DND-41 (cell line): ENCODE measurements at regions not wholly inside any gene's neighbourhood (a gene's known extent, or its start where the extent isn't known, plus 50 kb on each side); places are given as distances from the start of the nearest gene placed in this dataset.
"Not testable (repeated sequence)": the region's sequence is repeated elsewhere in the genome, so short reads cannot be mapped to it uniquely, and the experiment has no call there.

ENCODE experiments used
- EZH2 ChIP-seq: IDR thresholded peaks from 3 replicates; pipeline ENCODE4 v1.6.1; 2012; ENCODE audit warnings: borderline replicate concordance, low read depth, mild to moderate bottlenecking, moderate library complexity, low read length, inconsistent platforms; ENCODE audit not compliant: severe bottlenecking
- TF ChIP-seq, protein P1 (sequence below): IDR thresholded peaks from 2 replicates; pipeline ENCODE4 v1.5.1; 2012; ENCODE audit warnings: borderline replicate concordance, low read length, moderate library complexity, mild to moderate bottlenecking; ENCODE audit not compliant: poor library complexity, severe bottlenecking; ENCODE audit errors: extremely low read depth

DNA sequence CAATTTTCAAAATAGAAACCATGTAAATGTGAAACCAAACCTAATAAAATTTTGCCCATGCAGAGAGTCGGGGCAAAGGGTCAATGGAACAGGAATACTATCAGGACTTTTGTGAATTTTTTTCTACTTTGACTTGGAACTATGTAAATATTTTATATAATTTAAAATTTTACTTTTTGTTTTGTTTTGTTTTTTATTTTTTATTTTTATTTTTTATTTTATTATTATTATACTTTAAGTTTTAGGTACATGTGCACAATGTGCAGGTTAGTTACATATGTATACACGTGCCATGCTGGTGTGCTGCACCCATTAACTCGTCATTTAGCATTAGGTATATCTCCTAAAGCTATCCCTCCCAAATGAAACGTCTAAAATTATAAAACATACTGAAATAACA, 238.3 kb downstream of the TENT5A start:
- TF ChIP-seq, protein P1, sequence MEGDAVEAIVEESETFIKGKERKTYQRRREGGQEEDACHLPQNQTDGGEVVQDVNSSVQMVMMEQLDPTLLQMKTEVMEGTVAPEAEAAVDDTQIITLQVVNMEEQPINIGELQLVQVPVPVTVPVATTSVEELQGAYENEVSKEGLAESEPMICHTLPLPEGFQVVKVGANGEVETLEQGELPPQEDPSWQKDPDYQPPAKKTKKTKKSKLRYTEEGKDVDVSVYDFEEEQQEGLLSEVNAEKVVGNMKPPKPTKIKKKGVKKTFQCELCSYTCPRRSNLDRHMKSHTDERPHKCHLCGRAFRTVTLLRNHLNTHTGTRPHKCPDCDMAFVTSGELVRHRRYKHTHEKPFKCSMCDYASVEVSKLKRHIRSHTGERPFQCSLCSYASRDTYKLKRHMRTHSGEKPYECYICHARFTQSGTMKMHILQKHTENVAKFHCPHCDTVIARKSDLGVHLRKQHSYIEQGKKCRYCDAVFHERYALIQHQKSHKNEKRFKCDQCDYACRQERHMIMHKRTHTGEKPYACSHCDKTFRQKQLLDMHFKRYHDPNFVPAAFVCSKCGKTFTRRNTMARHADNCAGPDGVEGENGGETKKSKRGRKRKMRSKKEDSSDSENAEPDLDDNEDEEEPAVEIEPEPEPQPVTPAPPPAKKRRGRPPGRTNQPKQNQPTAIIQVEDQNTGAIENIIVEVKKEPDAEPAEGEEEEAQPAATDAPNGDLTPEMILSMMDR: not testable (repeated sequence)
- not testable (repeated sequence) for TF ChIP-seq EZH2
